GM21390 (cell line): ENCODE measurements at regions not wholly inside any gene's neighbourhood (a gene's known extent, or its start where the extent isn't known, plus 50 kb on each side); places are given as distances from the start of the nearest gene placed in this dataset.
A peak's percentile ranks its signal among the peaks of the same experiment; 100 is the strongest.

Source experiments
- ATAC-seq: cut with Tn5 transposase; IDR thresholded peaks from one replicate; pipeline ENCODE4 v1.9.1; 2021; ENCODE audit not compliant: unreplicated experiment

DNA sequence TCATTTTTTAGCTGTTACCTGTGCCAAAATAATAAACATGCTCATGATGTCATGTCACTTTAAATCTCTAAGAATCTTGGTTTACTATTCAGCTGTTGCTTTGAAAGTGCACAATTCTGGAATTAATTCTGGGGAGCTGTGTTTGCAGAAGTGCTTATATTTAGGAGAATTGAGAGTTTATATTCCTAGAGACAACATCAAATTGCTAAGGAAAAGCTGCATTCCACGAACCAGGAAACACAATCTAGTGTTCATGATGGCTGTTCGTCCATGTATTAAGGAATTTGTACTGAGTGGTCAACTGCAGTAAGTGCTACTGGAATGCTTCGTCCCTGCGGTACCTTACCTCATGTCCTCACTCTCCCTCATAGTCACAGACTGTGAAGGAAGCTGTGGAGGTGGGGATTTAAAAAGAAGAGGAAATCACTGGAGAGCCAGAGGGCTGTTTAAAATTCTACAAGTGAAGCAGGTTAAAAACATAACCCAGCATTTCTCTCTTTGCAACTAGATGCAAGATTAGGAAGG is 161.0 kb downstream of the TRMT11 start:
- ATAC-seq: no peak

DNA sequence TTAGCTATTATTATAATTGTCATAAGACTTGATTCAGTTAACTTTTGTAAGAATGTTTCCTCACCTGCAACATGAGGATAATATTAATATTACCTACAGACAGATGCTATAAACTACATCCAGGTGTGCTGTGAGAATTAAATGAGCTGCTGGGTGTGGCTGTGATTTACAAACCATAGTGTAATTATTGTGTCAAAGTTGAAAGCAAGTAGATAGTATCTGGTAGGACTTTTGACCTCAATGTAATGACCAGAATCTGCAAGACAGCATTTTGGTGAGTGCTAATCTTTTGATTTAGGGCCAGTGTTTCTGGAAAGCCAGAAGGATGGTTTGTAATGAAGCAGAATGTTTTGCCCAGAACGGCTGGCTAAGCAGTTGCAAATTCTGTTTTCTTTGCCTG is 162.5 kb downstream of the TRMT11 start:
- no peak for ATAC-seq

DNA sequence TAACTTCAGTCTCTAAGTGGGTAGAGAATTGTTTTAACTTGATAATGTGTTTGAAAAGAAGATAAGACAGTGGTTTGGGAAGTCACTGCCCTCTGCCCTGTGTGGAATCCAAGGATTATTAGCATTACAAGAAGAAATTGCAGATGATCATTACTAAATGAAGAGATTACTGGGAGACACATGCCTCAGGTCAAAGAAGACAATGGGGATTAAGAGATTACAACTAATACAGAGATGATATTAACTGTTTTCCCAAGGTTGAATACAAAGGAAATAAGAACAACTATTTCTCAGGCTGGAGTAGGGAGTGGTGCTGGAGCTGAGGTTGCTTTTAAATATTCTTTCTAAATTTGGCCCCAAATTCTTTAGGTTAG is 166.0 kb downstream of the TRMT11 start:
- ATAC-seq: no peak

DNA sequence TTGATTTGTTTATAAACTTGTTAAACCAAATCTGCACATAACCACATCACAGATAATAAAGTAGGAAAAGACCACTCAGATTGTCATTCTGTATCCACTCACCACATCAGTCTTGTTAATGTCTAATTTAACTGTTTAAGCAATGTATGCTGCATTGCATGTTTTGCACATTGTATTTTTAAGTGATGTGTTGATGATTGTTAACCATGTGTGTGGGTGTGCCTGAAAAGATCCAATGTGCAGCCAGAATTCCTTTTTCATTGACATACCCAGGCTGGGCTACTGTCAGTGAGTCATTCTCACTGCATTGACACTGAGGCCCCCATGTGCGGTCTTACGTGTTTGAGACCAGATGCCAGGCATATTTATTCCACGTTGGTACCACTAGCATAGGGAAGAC is 167.3 kb downstream of the TRMT11 start:
- ATAC-seq: no peak

DNA sequence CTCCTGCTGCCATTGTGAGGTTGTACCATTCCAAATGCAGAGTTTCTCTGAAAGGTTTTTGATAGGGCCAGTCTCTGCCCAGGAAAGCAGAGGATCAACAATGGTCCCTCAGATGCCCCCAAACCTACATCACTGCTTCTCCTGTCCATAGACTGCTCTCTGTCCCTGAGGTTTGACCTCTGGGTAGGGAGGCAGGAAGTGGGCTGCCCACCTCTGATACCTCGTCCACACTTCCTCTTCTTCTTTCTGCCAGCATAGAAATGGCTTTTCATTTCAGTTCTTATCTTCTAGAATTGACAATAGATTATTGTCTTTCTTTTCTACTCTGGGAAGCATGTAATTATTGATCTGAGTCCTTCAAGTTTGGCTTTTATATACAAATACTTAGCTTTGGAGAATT is 170.6 kb downstream of the TRMT11 start:
- peak; percentile 86 for ATAC-seq

DNA sequence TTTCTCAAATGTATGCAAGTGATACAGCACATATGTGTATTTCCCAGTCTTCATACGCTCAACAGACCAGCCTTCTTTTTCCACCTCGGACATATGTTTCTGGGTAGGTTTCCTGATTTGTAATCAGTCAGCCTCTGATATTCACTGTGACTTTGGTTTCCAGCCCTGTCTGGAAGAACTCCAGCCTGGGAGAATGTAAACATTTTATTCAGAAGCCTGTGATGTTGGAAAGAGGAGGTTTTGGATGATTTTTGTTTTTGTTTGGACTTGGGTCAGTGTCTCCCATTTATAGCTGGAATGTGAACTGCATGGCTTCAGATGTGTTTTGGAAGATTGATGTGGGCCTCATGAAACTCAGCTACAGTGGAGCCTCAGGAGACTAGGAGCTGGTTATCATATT is 172.2 kb upstream of the CENPW start:
- ATAC-seq: no peak

DNA sequence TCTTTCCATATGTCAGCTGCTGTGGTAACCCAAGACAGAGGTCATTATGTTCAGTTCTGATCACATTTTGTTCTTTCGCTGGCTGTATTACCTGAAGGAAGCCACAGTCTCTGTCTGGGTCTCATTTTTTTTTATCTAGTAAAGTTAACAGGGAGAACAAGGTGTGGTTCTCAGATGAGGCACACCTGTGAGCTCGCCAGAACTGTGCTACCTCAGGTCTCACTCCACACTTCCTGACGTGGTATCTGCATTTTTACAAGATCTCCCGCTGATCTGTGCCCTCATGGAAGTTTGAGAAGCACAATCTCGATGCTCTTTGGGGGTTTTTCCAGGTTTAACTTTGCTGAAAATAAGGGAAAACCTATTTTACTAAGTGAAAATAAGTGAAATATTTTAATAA is 169.5 kb upstream of the CENPW start:
- ATAC-seq: no peak

DNA sequence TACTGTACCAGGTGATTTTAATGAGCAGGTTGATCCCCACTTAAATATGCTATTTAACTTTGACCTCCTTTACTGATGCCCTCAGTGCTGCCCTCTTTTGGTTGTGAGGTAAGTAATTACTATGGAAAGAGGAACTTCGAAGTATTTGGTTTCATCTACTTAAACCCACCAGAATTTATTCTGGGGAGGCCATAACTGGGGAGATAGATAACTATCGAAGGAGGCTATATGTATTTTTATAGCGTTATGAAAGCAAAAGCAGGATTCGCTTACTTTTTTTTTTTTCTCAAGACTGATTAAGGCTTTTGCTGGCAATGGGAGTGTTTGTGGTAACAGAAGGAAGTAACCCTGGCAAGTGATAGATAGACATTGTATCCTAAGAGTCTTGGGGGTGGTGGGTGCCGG is 168.9 kb upstream of the CENPW start:
- ATAC-seq: peak; percentile 92

DNA sequence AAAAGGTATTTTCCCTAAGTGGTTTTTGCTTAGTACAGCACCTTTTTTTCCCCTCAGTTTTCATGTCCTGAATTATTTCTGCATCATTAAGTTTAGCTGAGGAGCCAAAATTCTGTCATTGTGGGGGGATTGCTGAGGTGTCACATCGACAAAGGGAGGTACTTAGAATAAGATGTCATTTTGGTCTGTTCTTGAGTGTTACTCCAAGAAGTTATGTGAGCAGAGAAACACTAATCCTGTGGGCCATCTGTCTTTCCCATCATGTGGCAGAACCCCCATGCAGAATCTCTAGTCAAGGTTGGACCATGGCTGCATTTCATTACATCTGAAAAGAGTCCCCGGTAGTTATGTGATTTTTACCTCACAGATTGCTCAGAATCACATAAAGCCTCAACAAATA is 167.8 kb upstream of the CENPW start:
- no peak for ATAC-seq

DNA sequence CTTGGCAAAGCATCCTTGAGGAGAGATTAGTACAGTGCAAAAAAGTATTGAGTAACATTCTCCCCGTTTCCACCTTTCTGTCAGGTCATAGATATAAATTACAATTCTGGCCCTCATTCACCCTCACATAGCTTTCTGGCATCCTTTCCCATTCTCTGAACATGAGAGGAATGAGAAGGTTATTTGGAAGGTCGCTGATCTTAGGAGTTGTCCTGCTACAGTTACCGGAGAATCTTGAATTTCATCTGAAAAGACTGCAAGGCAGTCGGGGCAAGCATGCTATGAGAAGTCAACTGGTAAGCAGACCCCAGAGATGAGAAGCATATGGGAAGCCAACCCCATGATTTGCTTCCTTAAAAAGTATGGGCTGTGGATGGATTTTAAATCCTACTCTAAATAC is 166.7 kb upstream of the CENPW start:
- ATAC-seq: no peak

DNA sequence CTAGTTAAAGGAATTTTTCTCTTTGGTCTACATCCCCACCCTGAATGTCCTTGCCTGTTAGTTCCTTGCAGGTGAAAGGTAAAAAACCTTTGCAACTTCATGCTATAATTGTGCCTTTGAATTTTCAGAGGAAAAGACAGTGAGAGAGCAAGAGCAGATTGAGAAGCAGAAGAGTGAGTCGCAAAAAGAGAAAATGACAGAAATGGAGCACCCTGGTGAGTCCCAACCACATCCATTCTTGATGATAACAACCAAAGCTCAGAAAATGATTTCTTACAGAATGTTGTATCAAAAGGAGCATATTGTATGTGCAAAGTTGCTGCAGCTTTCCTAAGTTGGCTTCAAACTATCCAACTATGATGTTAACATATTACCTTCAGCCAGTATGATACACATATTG is 165.2 kb upstream of the CENPW start:
- no peak for ATAC-seq

DNA sequence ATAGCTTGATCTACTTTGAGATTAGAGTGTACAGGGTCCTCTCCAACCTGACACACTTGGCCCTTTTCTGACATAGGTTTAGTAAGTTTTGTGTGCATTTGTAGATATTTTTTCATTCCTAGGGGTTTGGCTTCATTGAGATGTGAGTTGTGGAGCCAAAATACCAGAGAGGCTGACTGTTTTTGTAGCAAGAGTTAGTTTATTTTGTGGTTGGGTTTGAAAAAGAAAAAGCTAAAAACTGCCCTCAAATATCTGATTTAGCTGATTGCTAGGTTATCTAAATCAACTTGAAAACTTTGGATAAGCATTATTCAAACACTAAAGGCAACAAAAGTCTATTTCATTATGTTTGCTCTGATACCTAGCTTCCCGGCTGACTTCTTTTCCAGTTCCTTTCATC is 164.7 kb upstream of the CENPW start:
- no peak for ATAC-seq

DNA sequence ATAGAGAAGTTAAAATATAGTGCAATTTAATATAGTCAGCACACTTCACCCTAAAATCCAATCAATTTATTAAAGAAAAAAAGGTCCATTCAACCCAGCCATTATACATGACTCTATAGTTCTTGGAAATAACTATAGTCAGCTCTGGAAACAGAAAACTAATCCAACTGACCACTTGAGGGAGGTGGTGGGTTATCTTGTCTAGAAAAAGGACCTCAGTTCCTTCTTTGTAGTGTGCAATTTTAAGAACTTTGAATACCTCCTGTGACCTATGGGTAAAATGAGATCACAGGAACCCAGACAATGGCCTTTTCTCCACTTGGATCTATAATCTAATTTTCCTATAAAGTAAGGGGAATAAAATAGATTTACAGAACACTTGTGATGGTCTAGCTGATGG is 163.6 kb upstream of the CENPW start:
- peak; percentile 41 for ATAC-seq

DNA sequence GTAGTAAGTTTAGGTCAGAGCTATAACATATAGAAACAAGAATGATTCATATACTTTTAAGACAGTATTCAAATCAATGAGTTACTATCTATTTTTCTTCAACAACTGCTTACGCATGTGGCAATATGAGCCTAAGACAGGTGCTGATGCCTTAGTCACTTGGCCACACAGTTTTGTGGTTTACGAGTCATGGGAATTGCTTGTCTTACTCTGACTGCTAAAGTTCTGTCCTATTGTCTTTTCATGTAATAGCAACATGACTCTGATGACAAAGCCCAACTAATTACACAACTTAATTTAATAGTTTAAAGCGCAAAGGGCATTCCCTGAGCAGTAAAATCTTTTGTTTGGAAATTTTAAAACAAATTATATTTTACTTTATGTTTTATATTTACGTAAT is 159.3 kb upstream of the CENPW start:
- ATAC-seq: no peak

DNA sequence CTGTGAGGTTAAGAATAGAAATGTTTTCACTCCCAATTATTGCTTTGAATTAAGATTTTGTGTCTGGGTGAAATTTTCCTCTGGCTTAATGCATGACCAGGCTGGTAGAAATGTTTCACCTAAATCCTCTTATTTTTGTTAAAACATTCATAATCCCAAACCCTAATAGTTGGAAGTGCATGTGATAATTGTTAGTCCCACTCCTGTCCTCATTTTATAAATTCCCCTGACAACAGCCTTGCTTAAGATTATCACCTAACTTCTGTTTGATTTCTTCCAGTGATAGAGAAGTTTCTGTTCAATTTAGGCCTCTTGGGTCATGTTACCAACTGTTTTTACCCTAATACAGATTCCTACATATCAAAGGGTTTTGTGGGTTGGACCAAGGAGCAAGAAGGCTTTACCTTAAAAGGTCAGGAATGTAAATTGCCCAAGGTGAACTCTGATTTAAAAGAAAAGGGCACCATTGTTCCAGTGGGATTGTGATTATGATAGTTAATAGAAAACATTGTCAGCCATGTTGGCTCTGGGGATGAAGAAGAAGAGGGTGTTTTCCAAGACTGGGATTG is 158.7 kb upstream of the CENPW start:
- ATAC-seq: no peak

DNA sequence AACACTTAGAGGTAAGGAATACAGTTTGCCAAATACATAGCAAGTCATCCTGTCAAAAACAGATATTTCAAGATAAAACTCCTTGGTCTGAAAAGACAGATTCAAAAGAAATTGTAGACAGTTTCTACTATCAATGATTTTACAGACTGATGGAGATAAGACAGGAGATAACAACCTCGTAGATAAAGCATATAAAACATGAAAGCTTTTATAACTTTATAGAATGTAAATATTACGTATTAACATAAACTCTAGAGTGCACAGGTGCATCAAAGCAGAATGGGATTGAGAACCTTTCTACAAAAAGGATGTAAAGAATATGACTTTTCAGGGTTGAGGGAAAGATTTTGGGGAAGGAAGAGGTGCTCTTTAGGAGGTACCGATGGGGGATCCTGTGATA is 158.0 kb upstream of the CENPW start:
- no peak for ATAC-seq

DNA sequence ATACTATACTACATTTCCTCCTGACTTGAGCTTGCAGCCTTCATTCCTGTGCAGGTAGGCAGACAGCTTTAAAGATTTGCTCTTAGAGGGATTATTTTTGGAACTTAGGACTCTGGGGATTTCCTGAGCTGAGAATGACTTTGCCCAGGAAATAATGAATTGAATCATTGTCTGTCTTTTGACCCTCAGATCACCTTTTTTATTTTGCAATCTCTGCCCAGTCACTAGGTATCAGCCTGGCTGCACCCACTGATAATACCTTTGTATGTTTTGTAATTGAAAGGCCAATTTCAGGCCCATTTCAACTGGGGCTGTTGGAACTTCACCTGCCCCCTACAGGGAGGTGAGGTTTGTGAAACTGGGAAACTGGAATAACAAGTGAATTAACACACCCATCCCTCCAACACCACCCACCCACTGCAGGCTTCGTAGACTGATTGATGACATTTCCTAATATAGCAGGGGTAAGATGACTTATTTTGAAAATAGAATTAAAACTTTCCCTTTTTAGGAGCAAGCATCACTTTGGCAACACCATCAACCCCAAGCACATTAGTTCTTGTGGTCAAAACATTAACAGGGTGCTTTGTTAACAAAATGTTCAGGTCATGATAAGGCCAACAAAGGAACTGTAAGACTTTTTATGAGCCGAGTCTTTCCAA is 157.1 kb upstream of the CENPW start:
- ATAC-seq: peak; percentile 53

DNA sequence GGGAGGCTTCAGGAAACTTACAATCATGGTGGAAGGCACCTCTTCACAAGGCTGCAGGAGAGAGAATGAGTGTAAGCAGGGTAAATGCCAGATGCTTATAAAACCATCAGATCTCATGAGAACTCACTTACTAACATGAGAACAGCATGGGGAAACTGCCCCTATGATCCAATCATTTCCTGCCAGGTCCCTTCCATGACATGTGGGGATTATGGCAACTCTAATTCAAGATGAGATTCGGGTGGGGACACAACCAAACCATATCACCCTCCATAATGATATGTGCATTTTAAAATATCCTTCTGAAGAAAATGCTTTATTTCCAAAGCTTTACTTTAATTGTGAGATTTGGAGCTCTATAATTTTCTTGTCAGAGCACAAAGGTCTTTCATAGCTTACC is 154.1 kb upstream of the CENPW start:
- no peak for ATAC-seq

DNA sequence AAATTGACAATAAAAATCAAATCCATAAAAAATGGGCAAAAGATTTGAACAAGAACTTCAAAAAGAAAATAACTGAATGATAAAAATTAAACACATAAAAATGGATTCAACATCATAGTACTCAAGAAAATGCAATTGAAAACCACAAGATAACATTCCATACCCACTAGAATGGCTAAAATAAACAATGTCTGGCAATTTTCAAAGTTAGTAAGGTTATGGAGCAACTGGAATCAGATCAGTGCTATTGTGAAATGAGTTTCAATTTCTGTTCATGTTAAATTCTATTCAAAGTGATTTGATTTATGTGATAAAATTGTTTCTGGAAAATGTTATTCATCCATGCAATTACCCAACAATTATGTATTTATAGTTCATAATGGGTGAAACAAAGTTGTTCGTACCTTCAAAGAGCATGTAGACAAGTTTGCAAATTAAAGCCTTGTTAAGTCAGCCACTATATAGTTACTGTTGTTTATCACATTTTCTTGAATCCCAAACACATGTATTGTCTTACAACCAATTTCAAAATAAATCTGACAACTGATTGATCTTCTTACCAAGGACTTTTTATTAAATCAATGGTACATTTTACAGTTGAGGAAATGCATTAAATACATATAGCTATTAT is 151.5 kb upstream of the CENPW start:
- no peak for ATAC-seq

DNA sequence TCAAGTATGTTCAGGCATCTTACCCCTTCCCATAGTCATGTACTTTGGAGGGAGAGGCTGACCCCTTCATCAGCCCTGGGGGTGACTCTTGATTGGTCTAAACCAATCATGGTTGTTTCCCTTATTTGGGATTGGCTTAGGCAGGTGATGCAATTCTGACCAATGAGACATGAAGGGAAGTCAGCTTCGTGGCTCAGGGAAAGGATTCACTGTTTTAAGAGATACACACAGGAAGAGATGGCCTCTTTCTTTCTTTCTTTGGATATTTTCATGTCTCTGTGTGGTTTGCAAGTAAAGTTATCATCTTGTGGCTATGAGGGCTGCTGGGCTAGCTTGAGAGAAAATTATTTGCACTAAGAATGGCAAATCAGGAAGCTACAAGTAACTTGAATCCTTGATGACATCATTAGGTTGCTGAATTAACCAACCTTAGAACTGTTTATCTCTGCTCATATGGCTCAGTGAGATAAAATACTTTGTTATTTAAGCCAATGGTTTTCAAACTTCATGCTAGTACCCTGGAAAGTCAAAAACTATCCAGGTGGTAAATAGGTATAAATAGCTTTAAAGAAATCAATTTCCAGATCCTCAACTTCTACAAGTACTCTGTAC is 144.2 kb upstream of the CENPW start:
- ATAC-seq: no peak

DNA sequence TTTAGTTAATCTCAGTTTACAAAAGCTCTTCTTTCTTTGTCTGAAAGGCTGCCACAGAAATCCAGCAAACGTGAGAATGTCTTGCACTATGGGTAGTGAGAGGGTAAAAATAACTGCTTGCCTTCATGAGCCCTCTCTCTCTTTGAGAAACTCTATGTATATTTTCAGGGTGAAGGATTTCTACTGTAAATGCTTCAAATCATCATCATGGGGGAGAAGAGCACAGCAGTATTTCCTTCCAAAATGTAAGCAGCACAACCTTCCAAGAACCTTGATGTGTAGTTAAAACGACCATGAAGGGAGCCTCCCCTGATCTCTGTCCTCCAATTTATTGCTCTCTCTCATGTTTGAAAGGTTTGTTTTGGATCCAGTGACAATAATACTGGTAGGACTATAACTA is 141.3 kb upstream of the CENPW start:
- no peak for ATAC-seq

DNA sequence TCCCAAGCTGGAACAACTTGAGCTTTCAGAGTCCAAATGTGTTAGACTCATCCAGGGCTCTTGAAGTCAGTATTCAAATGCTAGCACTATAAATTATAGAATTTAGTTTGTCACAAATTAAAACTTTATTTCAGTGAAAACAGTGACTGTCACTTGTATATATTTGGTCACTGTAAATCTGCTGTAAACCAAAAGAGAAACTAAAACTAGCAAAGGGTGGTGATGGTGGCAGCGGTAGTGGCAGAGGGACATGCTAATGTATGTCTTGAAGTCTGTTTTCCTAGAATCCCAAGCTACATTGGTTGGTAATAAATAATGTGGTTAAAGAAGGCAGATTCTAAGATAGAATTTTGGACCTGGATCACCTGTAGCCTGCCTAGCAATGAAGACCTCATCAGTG is 140.4 kb upstream of the CENPW start:
- ATAC-seq: no peak
